OCI-LY7 (cell line): ENCODE measurements at regions not wholly inside any gene's neighbourhood (a gene's known extent, or its start where the extent isn't known, plus 50 kb on each side); places are given as distances from the start of the nearest gene placed in this dataset.
"Not testable (repeated sequence)": the region's sequence is repeated elsewhere in the genome, so short reads cannot be mapped to it uniquely, and the experiment has no call there.

Source experiments
- EZH2phosphoT487 ChIP-seq: fragments of 200-600 bp; sonication (generic); IDR thresholded peaks from 2 replicates; pipeline ENCODE4 v1.6.1; 2018; ENCODE audit warnings: low read depth, borderline replicate concordance, mild to moderate bottlenecking, mixed run types, antibody characterized with exemption, low read length, moderate library complexity, mixed read lengths
- TF ChIP-seq, protein P1 (sequence below): fragments of 200-600 bp; sonication (generic); conservative IDR thresholded peaks from 2 replicates; pipeline ENCODE4 v1.5.1; 2014; ENCODE audit warnings: mild to moderate bottlenecking, antibody characterized with exemption, low read length, moderate library complexity, mixed read lengths

DNA sequence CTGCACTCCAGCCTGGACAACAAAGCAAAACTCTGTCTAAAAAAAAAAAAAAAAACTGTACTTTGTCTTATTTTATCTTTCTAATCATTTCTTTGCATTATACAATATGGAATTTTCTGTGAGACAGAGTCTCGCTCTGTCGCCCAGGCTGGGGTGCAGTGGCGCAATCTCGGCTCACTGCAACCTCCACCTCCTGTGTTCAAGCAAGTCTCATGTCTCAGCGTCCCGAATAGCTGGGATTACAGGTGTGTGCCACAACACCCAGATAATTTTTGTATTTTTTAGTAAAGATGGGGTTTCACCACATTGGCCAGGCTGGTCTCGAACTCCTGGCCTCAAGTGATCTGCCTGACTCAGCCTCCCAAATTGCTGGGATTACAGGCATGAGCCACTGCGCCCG, 90.0 kb downstream of the MRPL14 start:
- TF ChIP-seq, protein P1, sequence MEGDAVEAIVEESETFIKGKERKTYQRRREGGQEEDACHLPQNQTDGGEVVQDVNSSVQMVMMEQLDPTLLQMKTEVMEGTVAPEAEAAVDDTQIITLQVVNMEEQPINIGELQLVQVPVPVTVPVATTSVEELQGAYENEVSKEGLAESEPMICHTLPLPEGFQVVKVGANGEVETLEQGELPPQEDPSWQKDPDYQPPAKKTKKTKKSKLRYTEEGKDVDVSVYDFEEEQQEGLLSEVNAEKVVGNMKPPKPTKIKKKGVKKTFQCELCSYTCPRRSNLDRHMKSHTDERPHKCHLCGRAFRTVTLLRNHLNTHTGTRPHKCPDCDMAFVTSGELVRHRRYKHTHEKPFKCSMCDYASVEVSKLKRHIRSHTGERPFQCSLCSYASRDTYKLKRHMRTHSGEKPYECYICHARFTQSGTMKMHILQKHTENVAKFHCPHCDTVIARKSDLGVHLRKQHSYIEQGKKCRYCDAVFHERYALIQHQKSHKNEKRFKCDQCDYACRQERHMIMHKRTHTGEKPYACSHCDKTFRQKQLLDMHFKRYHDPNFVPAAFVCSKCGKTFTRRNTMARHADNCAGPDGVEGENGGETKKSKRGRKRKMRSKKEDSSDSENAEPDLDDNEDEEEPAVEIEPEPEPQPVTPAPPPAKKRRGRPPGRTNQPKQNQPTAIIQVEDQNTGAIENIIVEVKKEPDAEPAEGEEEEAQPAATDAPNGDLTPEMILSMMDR: not testable (repeated sequence)
- not testable (repeated sequence) for TF ChIP-seq EZH2phosphoT487
